ENCODE measurements at regions not wholly inside any gene's neighbourhood (a gene's known extent, or its start where the extent isn't known, plus 50 kb on each side); places are given as distances from the start of the nearest gene placed in this dataset.
"Not testable (repeated sequence)": the region's sequence is repeated elsewhere in the genome, so short reads cannot be mapped to it uniquely, and the experiment has no call there.

- H3K27me3 ChIP-seq (replicated peaks in 1 of 4; ENCODE audit: control insufficient read depth in 3 of 4, extremely low read depth in 1 of 4, insufficient read depth in 3 of 4, low read length in 3 of 4); H3K14ac ChIP-seq (ENCODE audit: insufficient read length); H3K4ac ChIP-seq (replicated peaks; ENCODE audit: insufficient read length, low read depth, low read length); H3K23ac ChIP-seq (ENCODE audit: insufficient read length); H2BK120ac ChIP-seq (replicated peaks; ENCODE audit: low read depth, low read length); H2AK5ac ChIP-seq (ENCODE audit: low read depth, low read length); H3K18ac ChIP-seq (ENCODE audit: extremely low read depth, low read length); H3K9ac ChIP-seq (replicated peaks in 1 of 4; ENCODE audit: extremely low read depth in 1 of 4, low read depth in 3 of 4, low read length in 3 of 4); H2BK12ac ChIP-seq (ENCODE audit: low read depth, low read length); H4K5ac ChIP-seq (ENCODE audit: insufficient read length, low read depth, low read length); H3K27ac ChIP-seq (ENCODE audit: low read depth, low read length); H4K91ac ChIP-seq (replicated peaks; ENCODE audit: insufficient read length, low read length); H4K20me1 ChIP-seq (replicated peaks in 1 of 2; ENCODE audit: control insufficient read depth in 1 of 2, insufficient read depth in 2 of 2, low read length in 2 of 2); H2BK15ac ChIP-seq (ENCODE audit: low read length); H2BK5ac ChIP-seq (ENCODE audit: low read depth, low read length); POLR2A ChIA-PET (ENCODE audit: partially characterized antibody); H3K4me2 ChIP-seq (ENCODE audit: insufficient read depth in 1 of 2, low read depth in 2 of 2, low read length in 2 of 2); H4K8ac ChIP-seq (ENCODE audit: extremely low read depth, insufficient read depth, low read length); H2BK20ac ChIP-seq (ENCODE audit: low read length); H3K36me3 ChIP-seq (ENCODE audit: control insufficient read depth in 2 of 4, insufficient read depth in 4 of 4, low read length in 3 of 4); DNase-seq (ENCODE audit: low read depth in 1 of 2, low spot score in 2 of 2); H3K56ac ChIP-seq (replicated peaks; ENCODE audit: insufficient read length, low read depth, low read length); H3K23me2 ChIP-seq (ENCODE audit: low read depth, low read length); H3K4me3 ChIP-seq (ENCODE audit: extremely low read depth in 1 of 4, insufficient read depth in 2 of 4, low read depth in 3 of 4, low read length in 4 of 4); H3K9me3 ChIP-seq (ENCODE audit: insufficient read depth in 2 of 2, low read depth in 1 of 2, low read length in 1 of 2); H3K4me1 ChIP-seq (replicated peaks in 1 of 4; ENCODE audit: control insufficient read depth in 3 of 4, insufficient read depth in 4 of 4, low read length in 3 of 4); H3K79me2 ChIP-seq (ENCODE audit: control insufficient read depth in 1 of 2, insufficient read depth in 2 of 2, low read length in 2 of 2); H2AFZ ChIP-seq (ENCODE audit: low read length); H3K79me1 ChIP-seq (ENCODE audit: low read depth, low read length); FAIRE-seq: not testable (repeated sequence)
- peak in 2 of 3 experiments; percentile 49 to 60; a peak in 3 of 4 replicates for TF ChIP-seq CTCF (IDR thresholded peaks at IDR 0.05; ENCODE audit: control extremely low read depth in 1 of 3, insufficient read depth in 1 of 3, low read depth in 1 of 3, low read length in 3 of 3)
- TF ChIP-seq RAD21 (IDR thresholded peaks at IDR 0.05 in 1 of 2, conservative IDR thresholded peaks at IDR 0.05 in 1 of 2; ENCODE audit: low read depth in 2 of 2, low read length in 2 of 2): peak; percentile 58 to 67
- 0 out of 2 replicates have a peak, but pooled peaks have one; percentile 8 for TF ChIP-seq TEAD4 (IDR thresholded peaks at IDR 0.05; ENCODE audit: low read depth, low read length)
- CTCF ChIA-PET (ENCODE audit: partially characterized antibody): interaction anchor here (0.9 to 3.5 kb wide), 16 partner anchors 10 to 287 kb away, joined by 3 to 32 read pairs (median 3); no protein-coding TSS in a partner anchor
- WGBS, 2 experiments (ENCODE audit: extremely low coverage in 1 of 2, insufficient coverage in 1 of 2, insufficient read length in 1 of 2, insufficient replicate concordance in 2 of 2, low coverage in 1 of 2, low lambda C conversion rate in 2 of 2, missing lambda C conversion rate in 1 of 2): 41% methylated on average over 4 of the region's 5 CpGs; no CpG with 5 or more reads in 1 of the 2 experiments
Measured at GRCh38 chr7:29635067-29636008, 71.7 kb downstream of the PRR15 start.
